ENCODE measurements at regions not wholly inside any gene's neighbourhood (a gene's known extent, or its start where the extent isn't known, plus 50 kb on each side); places are given as distances from the start of the nearest gene placed in this dataset.

- Histone ChIP-seq H3K27ac (ENCODE audit: low read length) (no peak overlapping the region), H3K9me3 (ENCODE audit: low read length) (no peaks in the 10 kb centered on the region), H3K4me2 (ENCODE audit: low read length) (no peak overlapping the region), H3K9ac (ENCODE audit: low read length) (no peak overlapping the region), H3K9me2 (replicated peaks; ENCODE audit: low read length) (no peaks in the 10 kb centered on the region), H3K36me3 (ENCODE audit: low read depth, low read length) (no peaks in the 10 kb centered on the region), H3K4me1 (ENCODE audit: insufficient read depth, low read length) (peaks cover 24% of the 10 kb centered on the region), H3K4me3 (ENCODE audit: low read length) (no peak overlapping the region), H2AFZ (ENCODE audit: low read length) (no peak overlapping the region), H3K79me2 (ENCODE audit: low read length) (no peaks in the 10 kb centered on the region), H3F3A (ENCODE audit: low read length, unreplicated experiment) (no peaks in the 10 kb centered on the region), H3K27me3 (ENCODE audit: low read length) (peaks cover 17% of the 10 kb centered on the region; the same call in 1 of the 2 replicates), H4K20me1 (ENCODE audit: low read length) (no peaks in the 10 kb centered on the region)
- ChIA-PET CTCF (no interaction called here), POLR2A (ENCODE audit: unreplicated experiment) (no interaction called here)
- TF ChIP-seq, protein P1, sequence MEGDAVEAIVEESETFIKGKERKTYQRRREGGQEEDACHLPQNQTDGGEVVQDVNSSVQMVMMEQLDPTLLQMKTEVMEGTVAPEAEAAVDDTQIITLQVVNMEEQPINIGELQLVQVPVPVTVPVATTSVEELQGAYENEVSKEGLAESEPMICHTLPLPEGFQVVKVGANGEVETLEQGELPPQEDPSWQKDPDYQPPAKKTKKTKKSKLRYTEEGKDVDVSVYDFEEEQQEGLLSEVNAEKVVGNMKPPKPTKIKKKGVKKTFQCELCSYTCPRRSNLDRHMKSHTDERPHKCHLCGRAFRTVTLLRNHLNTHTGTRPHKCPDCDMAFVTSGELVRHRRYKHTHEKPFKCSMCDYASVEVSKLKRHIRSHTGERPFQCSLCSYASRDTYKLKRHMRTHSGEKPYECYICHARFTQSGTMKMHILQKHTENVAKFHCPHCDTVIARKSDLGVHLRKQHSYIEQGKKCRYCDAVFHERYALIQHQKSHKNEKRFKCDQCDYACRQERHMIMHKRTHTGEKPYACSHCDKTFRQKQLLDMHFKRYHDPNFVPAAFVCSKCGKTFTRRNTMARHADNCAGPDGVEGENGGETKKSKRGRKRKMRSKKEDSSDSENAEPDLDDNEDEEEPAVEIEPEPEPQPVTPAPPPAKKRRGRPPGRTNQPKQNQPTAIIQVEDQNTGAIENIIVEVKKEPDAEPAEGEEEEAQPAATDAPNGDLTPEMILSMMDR (conservative IDR thresholded peaks at IDR 0.05; ENCODE audit: low read depth, low read length): no peak
- TF ChIP-seq EZH2 (IDR thresholded peaks at IDR 0.05; ENCODE audit: low read length, unreplicated experiment): no peak
- no peak for TF ChIP-seq EZH2phosphoT487 (IDR thresholded peaks at IDR 0.05; ENCODE audit: borderline replicate concordance, low read length)
- BruUV-seq (replicated peaks): no TSS peak
- DNase-seq (no peak), ATAC-seq (no peak)
- intact Hi-C loops (cut with micrococcal nuclease): no loop called here
Observed at GRCh38 chr20:9930142-9930541, 91.3 kb upstream of the PAK5 start.

- Histone ChIP-seq H3K27me3 (ENCODE audit: low read length) (peaks cover 17% of the 10 kb centered on the region; the same call in 1 of the 2 replicates), H3K79me2 (ENCODE audit: low read length) (no peaks in the 10 kb centered on the region), H3K36me3 (ENCODE audit: low read depth, low read length) (no peaks in the 10 kb centered on the region), H3K4me2 (ENCODE audit: low read length) (no peak overlapping the region), H3K27ac (ENCODE audit: low read length) (no peak overlapping the region), H3K4me3 (ENCODE audit: low read length) (no peak overlapping the region), H2AFZ (ENCODE audit: low read length) (no peak overlapping the region), H4K20me1 (ENCODE audit: low read length) (no peaks in the 10 kb centered on the region), H3K9me3 (ENCODE audit: low read length) (no peaks in the 10 kb centered on the region), H3K9me2 (replicated peaks; ENCODE audit: low read length) (no peaks in the 10 kb centered on the region), H3K9ac (ENCODE audit: low read length) (no peak overlapping the region), H3K4me1 (ENCODE audit: insufficient read depth, low read length) (peaks cover 24% of the 10 kb centered on the region), H3F3A (ENCODE audit: low read length, unreplicated experiment) (no peaks in the 10 kb centered on the region)
- DNase-seq: no peak
- TF ChIP-seq EZH2 (IDR thresholded peaks at IDR 0.05; ENCODE audit: low read length, unreplicated experiment): no peak
- TF ChIP-seq EZH2phosphoT487 (IDR thresholded peaks at IDR 0.05; ENCODE audit: borderline replicate concordance, low read length): no peak
- TF ChIP-seq, protein P1 (conservative IDR thresholded peaks at IDR 0.05; ENCODE audit: low read depth, low read length): no peak
- no peak for ATAC-seq
- POLR2A ChIA-PET (ENCODE audit: unreplicated experiment): no interaction called here
- CTCF ChIA-PET: no interaction called here
- intact Hi-C loops (cut with micrococcal nuclease): no loop called here
- BruUV-seq (replicated peaks): no TSS peak
Observed at GRCh38 chr20:9928955-9929354, 90.1 kb upstream of the PAK5 start.

DNA sequence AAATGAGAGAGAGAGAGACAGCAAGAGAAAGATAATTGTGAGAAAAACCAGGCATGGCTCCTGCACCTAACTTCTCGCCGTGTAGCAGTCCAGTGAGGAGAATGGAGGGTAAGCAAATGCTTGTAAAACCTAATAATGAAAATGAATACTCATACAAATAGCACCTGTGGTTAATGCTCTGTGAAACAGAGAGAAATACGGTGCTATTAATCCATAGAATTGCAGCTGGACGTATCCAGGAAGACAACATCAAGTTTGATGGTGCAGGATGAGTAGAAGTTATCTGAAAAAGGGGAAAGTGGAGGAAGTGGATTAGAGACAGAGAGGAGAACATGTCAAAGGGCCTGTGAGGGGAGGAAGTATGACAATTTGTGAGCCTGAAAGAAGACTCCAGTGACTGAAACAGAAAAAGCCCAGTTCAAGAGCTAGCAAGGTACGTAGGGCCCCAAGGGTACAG is 89.4 kb upstream of the PAK5 start:
- TF ChIP-seq, protein P1 (conservative IDR thresholded peaks at IDR 0.05; ENCODE audit: low read depth, low read length): no peak
- TF ChIP-seq EZH2phosphoT487 (IDR thresholded peaks at IDR 0.05; ENCODE audit: borderline replicate concordance, low read length) (no peak), EZH2 (IDR thresholded peaks at IDR 0.05; ENCODE audit: low read length, unreplicated experiment) (no peak)
- no peak overlapping the region for H3K27ac ChIP-seq (ENCODE audit: low read length)
- no peaks in the 10 kb centered on the region for H3K9me3 ChIP-seq (ENCODE audit: low read length)
- CTCF ChIA-PET: no interaction called here
- no peaks in the 10 kb centered on the region for H3K9me2 ChIP-seq (replicated peaks; ENCODE audit: low read length)
- peaks cover 17% of the 10 kb centered on the region; the same call in 1 of the 2 replicates for H3K27me3 ChIP-seq (ENCODE audit: low read length)
- H3K4me3 ChIP-seq (ENCODE audit: low read length): no peak overlapping the region
- BruUV-seq (replicated peaks): no TSS peak
- H3K9ac ChIP-seq (ENCODE audit: low read length): no peak overlapping the region
- ATAC-seq (no peak; the same call in 1 of the 2 replicates), DNase-seq (no peak)
- no peak overlapping the region for H3K4me2 ChIP-seq (ENCODE audit: low read length)
- H4K20me1 ChIP-seq (ENCODE audit: low read length): no peaks in the 10 kb centered on the region
- no peaks in the 10 kb centered on the region for H3K36me3 ChIP-seq (ENCODE audit: low read depth, low read length)
- POLR2A ChIA-PET (ENCODE audit: unreplicated experiment): no interaction called here
- H3K4me1 ChIP-seq (ENCODE audit: insufficient read depth, low read length): peaks cover 24% of the 10 kb centered on the region
- no peaks in the 10 kb centered on the region for H3F3A ChIP-seq (ENCODE audit: low read length, unreplicated experiment)
- intact Hi-C loops (cut with micrococcal nuclease): no loop called here
- H2AFZ ChIP-seq (ENCODE audit: low read length): no peak overlapping the region
- no peaks in the 10 kb centered on the region for H3K79me2 ChIP-seq (ENCODE audit: low read length)
